Nephron (organoid): ENCODE measurements at regions not wholly inside any gene's neighbourhood (a gene's known extent, or its start where the extent isn't known, plus 50 kb on each side); places are given as distances from the start of the nearest gene placed in this dataset.

Source experiments
- H3K27ac Mint-ChIP-seq, 3 experiments: 2 replicates each; pipeline ENCODE4 v1.8.0; 2020; ENCODE audit warnings: mixed read lengths in 3 of 3, mild to moderate bottlenecking in 2 of 3, moderate library complexity in 1 of 3
- H3K27me3 Mint-ChIP-seq: 2 replicates; pipeline ENCODE4 v1.8.0; 2021; ENCODE audit warnings: low read depth, mild to moderate bottlenecking, moderate library complexity, mixed read lengths
- H3K36me3 Mint-ChIP-seq: 2 replicates; pipeline ENCODE4 v1.8.0; 2020; ENCODE audit warnings: low read depth, mixed read lengths
- H3K4me1 Mint-ChIP-seq: 2 replicates; pipeline ENCODE4 v1.8.0; 2020; ENCODE audit warnings: mixed read lengths
- H3K4me3 Mint-ChIP-seq, 3 experiments: 2 replicates each; pipeline ENCODE4 v1.8.0; 2020; ENCODE audit warnings: mild to moderate bottlenecking in 3 of 3, mixed read lengths in 3 of 3, moderate library complexity in 2 of 3
- H3K9me3 Mint-ChIP-seq: 2 replicates; pipeline ENCODE4 v1.8.0; 2020; ENCODE audit warnings: mixed read lengths
- CTCF ChIP-seq, 3 experiments: fragments of 200-600 bp; sonication (generic); IDR thresholded peaks; one replicate each; pipeline ENCODE4 v1.5.0; 2021; ENCODE audit warnings: antibody characterized with exemption in 3 of 3; ENCODE audit not compliant: unreplicated experiment in 3 of 3

GRCh38 chr2:19846567-19846966 is 55.2 kb downstream of the TTC32 start:
- TF ChIP-seq CTCF (IDR thresholded peaks at IDR 0.05; ENCODE audit: unreplicated experiment in 3 of 3), result no peak
- no peak overlapping the region for H3K4me3 Mint-ChIP-seq
- peaks cover 5% of the 10 kb centered on the region for H3K27me3 Mint-ChIP-seq
- H3K36me3 Mint-ChIP-seq, result no peaks in the 10 kb centered on the region
- peaks cover 2% of the 10 kb centered on the region for H3K9me3 Mint-ChIP-seq
- H3K4me1 Mint-ChIP-seq, result no peaks in the 10 kb centered on the region
- H3K27ac Mint-ChIP-seq, result no peak overlapping the region

GRCh38 chr2:19846030-19846429 is 55.8 kb downstream of the TTC32 start:
- Mint-ChIP-seq H3K4me1 (no peaks in the 10 kb centered on the region), H3K27me3 (peaks cover 5% of the 10 kb centered on the region), H3K27ac (no peak overlapping the region), H3K4me3 (no peak overlapping the region), H3K9me3 (peaks cover 2% of the 10 kb centered on the region), H3K36me3 (no peaks in the 10 kb centered on the region)
- TF ChIP-seq CTCF (IDR thresholded peaks at IDR 0.05; ENCODE audit: unreplicated experiment in 3 of 3), result no peak

- TF ChIP-seq CTCF (IDR thresholded peaks at IDR 0.05; ENCODE audit: unreplicated experiment in 3 of 3), result no peak
- H3K4me1 Mint-ChIP-seq, result no peaks in the 10 kb centered on the region
- H3K36me3 Mint-ChIP-seq, result no peaks in the 10 kb centered on the region
- H3K9me3 Mint-ChIP-seq, result peaks cover 2% of the 10 kb centered on the region
- H3K27ac Mint-ChIP-seq, result no peak overlapping the region
- H3K27me3 Mint-ChIP-seq, result peaks cover 5% of the 10 kb centered on the region
- no peak overlapping the region for H3K4me3 Mint-ChIP-seq
Measured at GRCh38 chr2:19845323-19845920, 56.4 kb downstream of the TTC32 start.

DNA sequence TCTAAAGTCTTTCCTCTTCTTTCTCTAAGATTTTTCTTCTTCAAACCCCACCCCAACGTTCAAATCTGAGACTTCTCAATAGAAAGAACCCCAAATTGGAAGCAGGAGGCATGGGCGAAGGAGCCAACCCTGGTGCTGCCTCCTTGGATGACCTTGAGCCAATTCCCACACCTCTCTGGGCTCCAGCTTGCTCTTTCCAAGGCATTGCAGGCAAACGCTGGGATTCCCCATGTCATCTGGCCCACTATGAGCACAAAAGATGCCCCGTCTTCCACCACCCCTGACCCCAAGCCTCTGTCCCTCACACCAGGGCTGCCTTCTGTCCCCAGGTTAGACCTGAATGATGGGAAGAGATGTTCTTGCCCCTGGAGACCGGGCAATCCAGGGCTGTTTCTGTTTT is 57.0 kb downstream of the TTC32 start:
- H3K4me3 Mint-ChIP-seq, result no peak overlapping the region
- no peaks in the 10 kb centered on the region for H3K36me3 Mint-ChIP-seq
- TF ChIP-seq CTCF (IDR thresholded peaks at IDR 0.05; ENCODE audit: unreplicated experiment in 3 of 3), result no peak
- H3K4me1 Mint-ChIP-seq, result no peaks in the 10 kb centered on the region
- peaks cover 2% of the 10 kb centered on the region for H3K9me3 Mint-ChIP-seq
- peaks cover 5% of the 10 kb centered on the region for H3K27me3 Mint-ChIP-seq
- H3K27ac Mint-ChIP-seq, result no peak overlapping the region

- Mint-ChIP-seq H3K4me1 (no peaks in the 10 kb centered on the region), H3K27ac (no peak overlapping the region), H3K4me3 (no peak overlapping the region), H3K36me3 (no peaks in the 10 kb centered on the region), H3K9me3 (peaks cover 2% of the 10 kb centered on the region), H3K27me3 (peaks cover 7% of the 10 kb centered on the region)
- TF ChIP-seq CTCF (IDR thresholded peaks at IDR 0.05; ENCODE audit: unreplicated experiment in 3 of 3), result no peak
Measured at GRCh38 chr2:19843992-19844515, 57.7 kb downstream of the TTC32 start.
